ENCODE measurements at regions not wholly inside any gene's neighbourhood (a gene's known extent, or its start where the extent isn't known, plus 50 kb on each side); places are given as distances from the start of the nearest gene placed in this dataset.

GRCh38 chr16:82425661-82426060 is 201.1 kb upstream of the CDH13 start:
- Histone ChIP-seq H3K4me3 (no peak overlapping the region), H3K36me3 (no peaks in the 10 kb centered on the region), H3K9me3 (no peaks in the 10 kb centered on the region), H3K27ac (no peak overlapping the region), H3K27me3 (replicated peaks; ENCODE audit: insufficient read depth) (no peaks in the 10 kb centered on the region), H3K4me1 (ENCODE audit: control insufficient read depth in 1 of 2, low read depth in 2 of 2) (no peaks in the 10 kb centered on the region)
- DNase-seq (ENCODE audit: low spot score) (no peak), ATAC-seq (ENCODE audit: insufficient number of reproducible peaks, low FRiP score, low read depth) (no peak)
- no peak for TF ChIP-seq CTCF (IDR thresholded peaks at IDR 0.05)

GRCh38 chr16:82421851-82422250 is 204.9 kb upstream of the CDH13 start:
- Histone ChIP-seq H3K4me3 (no peak overlapping the region), H3K4me1 (ENCODE audit: control insufficient read depth in 1 of 2, low read depth in 2 of 2) (no peaks in the 10 kb centered on the region), H3K27ac (no peak overlapping the region), H3K9me3 (no peaks in the 10 kb centered on the region), H3K36me3 (no peaks in the 10 kb centered on the region), H3K27me3 (replicated peaks; ENCODE audit: insufficient read depth) (no peaks in the 10 kb centered on the region)
- TF ChIP-seq CTCF (IDR thresholded peaks at IDR 0.05): no peak
- ATAC-seq (ENCODE audit: insufficient number of reproducible peaks, low FRiP score, low read depth) (no peak), DNase-seq (ENCODE audit: low spot score) (no peak)

DNA sequence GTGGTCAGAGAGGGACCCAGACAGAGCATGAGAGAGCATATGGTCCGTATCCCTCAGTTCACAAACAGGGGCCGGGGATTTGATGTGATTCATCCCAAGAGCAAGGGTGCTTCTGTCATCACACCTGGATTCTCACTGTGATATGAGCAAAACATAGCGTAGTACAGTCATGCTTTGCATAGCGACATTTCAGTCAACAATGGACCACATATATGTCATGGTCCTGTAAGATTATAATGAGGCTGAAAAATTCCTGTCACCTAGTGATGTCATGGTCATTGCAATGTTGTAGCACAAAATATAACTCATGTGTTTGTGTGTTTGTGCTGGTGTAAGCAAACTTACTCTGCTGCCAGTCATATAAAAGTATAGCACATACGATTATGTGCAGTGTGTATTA is 207.4 kb upstream of the CDH13 start:
- H3K27ac ChIP-seq: no peak overlapping the region
- H3K36me3 ChIP-seq: no peaks in the 10 kb centered on the region
- no peak for DNase-seq (ENCODE audit: low spot score)
- H3K27me3 ChIP-seq (replicated peaks; ENCODE audit: insufficient read depth): no peaks in the 10 kb centered on the region
- no peak for ATAC-seq (ENCODE audit: insufficient number of reproducible peaks, low FRiP score, low read depth)
- TF ChIP-seq CTCF (IDR thresholded peaks at IDR 0.05): no peak
- no peak overlapping the region for H3K4me3 ChIP-seq
- H3K9me3 ChIP-seq: no peaks in the 10 kb centered on the region
- no peaks in the 10 kb centered on the region for H3K4me1 ChIP-seq (ENCODE audit: control insufficient read depth in 1 of 2, low read depth in 2 of 2)

DNA sequence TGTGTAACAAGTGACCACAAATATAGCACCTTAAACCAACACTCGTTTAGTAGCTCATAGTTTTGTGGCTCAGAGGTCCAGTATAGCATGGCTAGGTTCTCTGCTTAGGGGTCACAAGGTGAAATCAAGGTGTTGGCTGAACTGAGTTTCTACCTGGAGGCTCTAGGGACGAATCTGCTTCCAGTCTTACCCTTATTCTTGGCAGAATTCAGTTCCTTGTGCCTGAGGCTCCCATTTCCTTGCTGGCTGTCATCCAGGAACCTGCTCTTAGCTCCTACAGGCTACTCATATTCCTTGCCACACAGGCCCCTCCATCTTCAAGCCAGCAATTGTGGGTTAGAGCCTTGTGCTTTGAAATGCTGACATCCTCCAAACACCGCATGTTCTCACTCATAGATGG is 212.3 kb upstream of the CDH13 start:
- Histone ChIP-seq H3K27ac (no peak overlapping the region), H3K4me1 (ENCODE audit: control insufficient read depth in 1 of 2, low read depth in 2 of 2) (no peaks in the 10 kb centered on the region), H3K27me3 (replicated peaks; ENCODE audit: insufficient read depth) (no peaks in the 10 kb centered on the region), H3K36me3 (no peaks in the 10 kb centered on the region), H3K4me3 (no peak overlapping the region), H3K9me3 (no peaks in the 10 kb centered on the region)
- DNase-seq (ENCODE audit: low spot score) (no peak), ATAC-seq (ENCODE audit: insufficient number of reproducible peaks, low FRiP score, low read depth) (no peak)
- TF ChIP-seq CTCF (IDR thresholded peaks at IDR 0.05): no peak

DNA sequence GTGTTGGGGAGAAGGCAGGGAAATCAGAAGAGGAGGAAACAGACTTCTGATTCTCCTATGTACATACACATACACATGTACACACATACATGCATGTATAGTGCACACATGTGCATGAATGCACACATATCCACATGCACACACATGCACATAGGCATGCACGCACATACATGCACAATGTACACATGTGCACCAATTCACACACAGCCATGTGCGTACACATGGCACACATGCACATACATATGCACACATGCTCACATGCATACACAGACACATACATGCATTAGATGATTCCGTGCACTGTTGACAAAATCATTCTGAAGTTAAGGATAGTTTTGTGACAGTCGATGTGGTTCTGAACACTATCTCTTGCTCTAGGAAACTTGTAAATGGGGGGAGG is 214.0 kb upstream of the CDH13 start:
- no peaks in the 10 kb centered on the region for H3K4me1 ChIP-seq (ENCODE audit: control insufficient read depth in 1 of 2, low read depth in 2 of 2)
- DNase-seq (ENCODE audit: low spot score) (no peak), ATAC-seq (ENCODE audit: insufficient number of reproducible peaks, low FRiP score, low read depth) (no peak)
- no peaks in the 10 kb centered on the region for H3K27me3 ChIP-seq (replicated peaks; ENCODE audit: insufficient read depth)
- no peak overlapping the region for H3K4me3 ChIP-seq
- no peaks in the 10 kb centered on the region for H3K9me3 ChIP-seq
- H3K27ac ChIP-seq: no peak overlapping the region
- no peak for TF ChIP-seq CTCF (IDR thresholded peaks at IDR 0.05)
- H3K36me3 ChIP-seq: no peaks in the 10 kb centered on the region

Measured in thoracic aorta (tissue), 2 donors.